ENCODE measurements at regions not wholly inside any gene's neighbourhood (a gene's known extent, or its start where the extent isn't known, plus 50 kb on each side); places are given as distances from the start of the nearest gene placed in this dataset.

DNA sequence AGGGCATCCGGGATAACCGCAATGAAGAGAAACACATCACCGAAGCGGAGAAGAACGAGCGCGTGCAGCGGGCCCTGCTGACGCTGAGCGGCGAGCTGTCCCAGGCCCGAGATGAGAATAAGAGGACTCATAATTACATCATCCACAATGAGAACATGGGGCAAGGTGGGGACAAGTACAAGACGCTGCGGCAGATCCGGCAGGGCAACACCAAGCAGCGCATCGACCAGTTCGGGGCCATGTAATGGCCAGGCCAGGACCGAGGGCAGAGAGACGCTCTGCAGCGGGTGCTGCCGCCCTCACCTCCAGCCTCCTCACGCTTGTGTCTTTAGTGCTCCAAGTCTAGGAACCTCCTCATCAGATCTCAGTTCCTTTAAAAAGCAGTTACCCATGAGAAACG is 863.7 kb upstream of the ALCAM start:
- Histone ChIP-seq H3K9me3 (ENCODE audit: severe bottlenecking) (no peaks in the 10 kb centered on the region), H3K27me3 (ENCODE audit: insufficient read depth, low read depth, severe bottlenecking) (no peaks in the 10 kb centered on the region), H3K4me3 (ENCODE audit: low read depth, low read length) (no peak overlapping the region), H3K36me3 (no peaks in the 10 kb centered on the region), H3K27ac (no peak overlapping the region)
- TF ChIP-seq, protein P1, sequence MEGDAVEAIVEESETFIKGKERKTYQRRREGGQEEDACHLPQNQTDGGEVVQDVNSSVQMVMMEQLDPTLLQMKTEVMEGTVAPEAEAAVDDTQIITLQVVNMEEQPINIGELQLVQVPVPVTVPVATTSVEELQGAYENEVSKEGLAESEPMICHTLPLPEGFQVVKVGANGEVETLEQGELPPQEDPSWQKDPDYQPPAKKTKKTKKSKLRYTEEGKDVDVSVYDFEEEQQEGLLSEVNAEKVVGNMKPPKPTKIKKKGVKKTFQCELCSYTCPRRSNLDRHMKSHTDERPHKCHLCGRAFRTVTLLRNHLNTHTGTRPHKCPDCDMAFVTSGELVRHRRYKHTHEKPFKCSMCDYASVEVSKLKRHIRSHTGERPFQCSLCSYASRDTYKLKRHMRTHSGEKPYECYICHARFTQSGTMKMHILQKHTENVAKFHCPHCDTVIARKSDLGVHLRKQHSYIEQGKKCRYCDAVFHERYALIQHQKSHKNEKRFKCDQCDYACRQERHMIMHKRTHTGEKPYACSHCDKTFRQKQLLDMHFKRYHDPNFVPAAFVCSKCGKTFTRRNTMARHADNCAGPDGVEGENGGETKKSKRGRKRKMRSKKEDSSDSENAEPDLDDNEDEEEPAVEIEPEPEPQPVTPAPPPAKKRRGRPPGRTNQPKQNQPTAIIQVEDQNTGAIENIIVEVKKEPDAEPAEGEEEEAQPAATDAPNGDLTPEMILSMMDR (IDR thresholded peaks at IDR 0.05; ENCODE audit: low read depth, low read length), result no peak
- no peak for DNase-seq

DNA sequence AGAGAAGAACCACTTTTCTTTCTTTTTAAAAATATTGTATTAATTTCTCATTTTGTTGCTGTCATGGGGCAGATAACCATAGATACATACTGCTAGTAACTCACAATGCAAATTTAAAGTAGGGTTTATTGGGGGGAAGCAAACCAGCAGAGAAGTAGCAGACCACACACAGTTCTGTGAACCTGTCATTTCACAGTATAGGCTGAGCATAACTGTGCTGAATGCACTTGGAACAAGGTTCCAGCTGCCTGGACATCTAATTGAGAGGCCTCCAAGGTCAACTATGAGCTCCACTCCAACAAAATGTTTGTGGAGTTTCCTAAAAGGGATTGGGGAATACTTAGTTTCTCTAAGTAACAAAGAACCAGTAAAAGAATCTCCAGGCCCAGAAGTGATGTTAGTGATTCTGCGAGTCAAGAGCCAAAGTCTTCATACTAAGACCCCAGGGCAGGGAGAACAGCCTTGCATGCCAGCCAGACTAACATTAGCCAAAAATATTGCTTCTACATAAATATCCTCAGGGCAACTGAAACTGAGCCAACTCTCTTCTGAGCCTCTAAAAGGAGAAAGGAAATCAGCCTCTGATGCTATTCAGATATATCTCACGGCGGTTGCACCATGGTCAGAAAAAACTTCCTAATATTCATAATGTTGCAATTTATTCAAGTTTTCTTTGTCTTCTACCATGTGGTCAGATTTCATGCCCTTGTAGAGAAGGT is 856.4 kb upstream of the ALCAM start:
- H3K9me3 ChIP-seq (ENCODE audit: severe bottlenecking), result no peaks in the 10 kb centered on the region
- H3K27me3 ChIP-seq (ENCODE audit: insufficient read depth, low read depth, severe bottlenecking), result no peaks in the 10 kb centered on the region
- no peaks in the 10 kb centered on the region for H3K36me3 ChIP-seq
- TF ChIP-seq, protein P1 (IDR thresholded peaks at IDR 0.05; ENCODE audit: low read depth, low read length), result no peak
- H3K4me3 ChIP-seq (ENCODE audit: low read depth, low read length), result no peak overlapping the region
- H3K27ac ChIP-seq, result no peak overlapping the region
- DNase-seq, result no peak

DNA sequence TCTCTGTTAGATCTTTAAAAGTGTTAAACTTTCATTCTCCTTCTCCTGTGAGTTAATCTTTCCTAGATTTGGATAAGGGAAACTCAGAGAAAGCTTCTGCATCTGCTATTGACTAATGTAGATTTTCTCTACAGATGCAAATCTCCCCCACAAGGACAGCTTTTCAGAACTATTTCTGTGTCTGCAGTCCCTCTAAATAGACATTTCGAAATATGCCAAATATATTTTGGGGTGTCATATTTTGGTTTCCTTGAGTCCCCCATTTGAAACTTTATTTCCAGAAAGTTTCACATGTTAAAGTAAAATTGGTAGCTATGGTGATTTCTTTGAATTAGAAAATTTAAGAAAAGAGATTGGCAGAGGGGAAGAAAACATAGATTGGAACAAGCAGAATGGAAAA is 852.3 kb upstream of the ALCAM start:
- Histone ChIP-seq H3K4me3 (ENCODE audit: low read depth, low read length) (no peak overlapping the region), H3K27ac (no peak overlapping the region), H3K27me3 (ENCODE audit: insufficient read depth, low read depth, severe bottlenecking) (no peaks in the 10 kb centered on the region), H3K36me3 (no peaks in the 10 kb centered on the region), H3K9me3 (ENCODE audit: severe bottlenecking) (no peaks in the 10 kb centered on the region)
- no peak for DNase-seq
- TF ChIP-seq, protein P1 (IDR thresholded peaks at IDR 0.05; ENCODE audit: low read depth, low read length), result no peak

DNA sequence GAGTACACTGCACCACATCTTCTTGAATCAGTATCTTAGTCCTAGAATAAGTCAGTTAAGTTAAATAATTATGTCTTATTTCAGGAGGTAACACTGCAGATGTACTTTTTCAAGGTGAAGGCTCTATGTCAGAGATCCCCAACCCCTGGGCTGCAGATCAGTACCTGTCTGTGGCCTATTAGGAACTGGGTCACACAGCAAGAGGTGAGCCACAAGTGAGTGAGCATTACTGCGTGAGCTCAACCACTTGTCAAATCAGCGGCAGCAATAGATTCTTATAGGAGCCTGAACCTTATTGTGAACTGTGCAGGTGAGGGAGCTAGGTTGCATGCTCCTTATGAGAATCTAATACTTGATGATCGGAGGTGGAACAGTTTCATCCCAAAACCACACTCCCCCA is 851.9 kb upstream of the ALCAM start:
- Histone ChIP-seq H3K36me3 (no peaks in the 10 kb centered on the region), H3K9me3 (ENCODE audit: severe bottlenecking) (no peaks in the 10 kb centered on the region), H3K4me3 (ENCODE audit: low read depth, low read length) (no peak overlapping the region), H3K27ac (no peak overlapping the region), H3K27me3 (ENCODE audit: insufficient read depth, low read depth, severe bottlenecking) (no peaks in the 10 kb centered on the region)
- no peak for DNase-seq
- TF ChIP-seq, protein P1 (IDR thresholded peaks at IDR 0.05; ENCODE audit: low read depth, low read length), result no peak

DNA sequence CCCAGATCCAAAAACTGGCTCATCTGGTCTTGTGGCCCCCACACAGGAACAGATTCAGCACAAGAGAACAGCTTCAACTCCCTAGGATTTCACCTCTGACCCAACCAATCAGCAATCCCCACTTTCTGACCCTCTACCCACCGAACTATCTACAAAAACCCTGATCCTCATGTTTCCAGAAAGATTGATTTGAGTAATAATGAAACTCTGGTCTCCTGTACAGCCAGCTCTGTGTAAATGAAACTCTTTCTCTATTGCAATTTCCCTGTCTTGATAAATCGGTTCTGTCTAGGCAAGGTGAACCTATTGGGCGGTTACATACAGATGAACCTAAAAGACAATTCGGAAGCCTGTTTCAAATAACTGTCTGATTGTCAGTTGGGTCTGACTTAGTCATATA is 847.6 kb upstream of the ALCAM start:
- Histone ChIP-seq H3K9me3 (ENCODE audit: severe bottlenecking) (no peaks in the 10 kb centered on the region), H3K36me3 (no peaks in the 10 kb centered on the region), H3K27ac (no peak overlapping the region), H3K27me3 (ENCODE audit: insufficient read depth, low read depth, severe bottlenecking) (no peaks in the 10 kb centered on the region), H3K4me3 (ENCODE audit: low read depth, low read length) (no peak overlapping the region)
- DNase-seq, result no peak
- TF ChIP-seq, protein P1 (IDR thresholded peaks at IDR 0.05; ENCODE audit: low read depth, low read length), result no peak
